ENCODE measurements at regions not wholly inside any gene's neighbourhood (a gene's known extent, or its start where the extent isn't known, plus 50 kb on each side); places are given as distances from the start of the nearest gene placed in this dataset.

GRCh38 chr3:160049565-160049964 is 60.9 kb downstream of the IL12A start:
- no peak for TF ChIP-seq POLR2AphosphoS5 (IDR thresholded peaks at IDR 0.05; ENCODE audit: insufficient read depth in 1 of 2, low read depth in 1 of 2)
- TF ChIP-seq CTCF (IDR thresholded peaks at IDR 0.05) = no peak
- TF ChIP-seq POLR2A (IDR thresholded peaks at IDR 0.05) = no peak
